H1 (cell line): ENCODE measurements at regions not wholly inside any gene's neighbourhood (a gene's known extent, or its start where the extent isn't known, plus 50 kb on each side); places are given as distances from the start of the nearest gene placed in this dataset.

Experiments used
- CTCF ChIA-PET: fragments of 300-600 bp; sonication (Branson Sonifier 250); formaldehyde crosslinking; loops from one replicate; lab custom pipeline; 2021; ENCODE audit not compliant: partially characterized antibody; lab: Charles Lee
- POLR2A ChIA-PET: fragments of 300-600 bp; sonication (Branson Sonifier 250); formaldehyde crosslinking; loops from one replicate; lab custom pipeline; 2021; ENCODE audit warnings: inconsistent platforms; ENCODE audit not compliant: partially characterized antibody; lab: Charles Lee
- DNase-seq, 2 experiments: peaks; one replicate each; pipeline versions ENCODE4 v3.0.0 to v3.0.0-alpha.2; 2010 to 2022; ENCODE audit warnings: low spot score in 2 of 2, low read depth in 1 of 2, mixed read lengths in 1 of 2
- FAIRE-seq: peaks from 2 replicates; lab custom pipeline; 2011; peaks lifted over from hg19 to GRCh38; lab: Jason Lieb, UNC
- H2AFZ ChIP-seq: 2 replicates; pipeline ENCODE4 v1.8.1; 2012; ENCODE audit warnings: low read length, inconsistent platforms
- H2AK5ac ChIP-seq: 2 replicates; pipeline ENCODE4 v1.6.1; 2013; ENCODE audit warnings: low read depth, low read length
- H2BK120ac ChIP-seq: replicated peaks from 2 replicates; pipeline ENCODE3; 2013; ENCODE audit warnings: low read depth, low read length, inconsistent platforms
- H2BK12ac ChIP-seq: 2 replicates; pipeline ENCODE4 v1.6.1; 2013; ENCODE audit warnings: low read depth, low read length
- H2BK15ac ChIP-seq: 2 replicates; pipeline ENCODE4 v1.6.1; 2013; ENCODE audit warnings: low read length
- H2BK20ac ChIP-seq: 2 replicates; pipeline ENCODE4 v1.6.1; 2013; ENCODE audit warnings: low read length
- H2BK5ac ChIP-seq: 2 replicates; pipeline ENCODE4 v1.6.1; 2013; ENCODE audit warnings: low read depth, low read length
- H3K14ac ChIP-seq: 2 replicates; pipeline ENCODE4 v1.6.1; 2013; ENCODE audit warnings: inconsistent platforms; ENCODE audit not compliant: insufficient read length
- H3K18ac ChIP-seq: 2 replicates; pipeline ENCODE4 v1.6.1; 2013; ENCODE audit warnings: low read length; ENCODE audit errors: extremely low read depth
- H3K23ac ChIP-seq: 2 replicates; pipeline ENCODE4 v1.6.1; 2013; ENCODE audit warnings: inconsistent platforms; ENCODE audit not compliant: insufficient read length
- H3K23me2 ChIP-seq: 2 replicates; pipeline ENCODE4 v1.6.1; 2013; ENCODE audit warnings: low read depth, low read length
- H3K27ac ChIP-seq: 2 replicates; pipeline ENCODE4 v1.6.1; 2011; ENCODE audit warnings: low read depth, low read length, inconsistent platforms
- H3K27me3 ChIP-seq, 4 experiments: replicated peaks in 1 of 4; 1 replicate in 1 of 4; 2 replicates in 3 of 4; pipeline versions ENCODE4 v1.6.1 to v1.8.1; 2011 to 2013; ENCODE audit warnings: low read length in 3 of 4, mild to moderate bottlenecking in 3 of 4, inconsistent platforms in 2 of 4, mixed read lengths in 2 of 4, moderate library complexity in 1 of 4; ENCODE audit not compliant: control insufficient read depth in 3 of 4, insufficient read depth in 3 of 4; ENCODE audit errors: extremely low read depth in 1 of 4
- H3K36me3 ChIP-seq, 4 experiments: 2 replicates each; pipeline versions ENCODE4 v1.6.1 to v1.8.1; 2011 to 2013; ENCODE audit warnings: mild to moderate bottlenecking in 4 of 4, low read length in 3 of 4, moderate library complexity in 2 of 4, control low read depth in 1 of 4, inconsistent platforms in 1 of 4; ENCODE audit not compliant: insufficient read depth in 4 of 4, control insufficient read depth in 2 of 4
- H3K4ac ChIP-seq: replicated peaks from 2 replicates; pipeline ENCODE3; 2013; ENCODE audit warnings: low read length, low read depth, mixed read lengths, inconsistent platforms; ENCODE audit not compliant: insufficient read length
- H3K4me1 ChIP-seq, 4 experiments: replicated peaks in 1 of 4; 1 replicate in 1 of 4; 2 replicates in 3 of 4; pipeline versions ENCODE4 v1.6.1 to v1.8.1; 2011 to 2013; ENCODE audit warnings: low read length in 3 of 4, inconsistent platforms in 2 of 4, mixed read lengths in 1 of 4; ENCODE audit not compliant: insufficient read depth in 4 of 4, control insufficient read depth in 3 of 4
- H3K4me2 ChIP-seq, 2 experiments: 2 replicates each; pipeline versions ENCODE4 v1.6.1 to v1.8.1; 2011 to 2013; ENCODE audit warnings: low read depth in 2 of 2, low read length in 2 of 2, control low read depth in 1 of 2, inconsistent platforms in 1 of 2, mild to moderate bottlenecking in 1 of 2; ENCODE audit not compliant: insufficient read depth in 1 of 2
- H3K4me3 ChIP-seq, 4 experiments: fragments of 200-600, 300-600 bp in 1 of 4; sonication (generic), shearing (Covaris generic), sonication (Bioruptor Twin) in 1 of 4; 2 replicates each; pipeline versions ENCODE4 v1.5.1 to v1.8.1; 2011 to 2016; ENCODE audit warnings: low read length in 4 of 4, low read depth in 3 of 4, control low read depth in 2 of 4, inconsistent platforms in 2 of 4, mild to moderate bottlenecking in 2 of 4, mixed read lengths in 1 of 4, moderate library complexity in 1 of 4; ENCODE audit not compliant: insufficient read depth in 2 of 4; ENCODE audit errors: extremely low read depth in 1 of 4
- H3K56ac ChIP-seq: replicated peaks from 2 replicates; pipeline ENCODE3; 2013; ENCODE audit warnings: low read depth, mild to moderate bottlenecking, mixed read lengths, low read length, inconsistent platforms; ENCODE audit not compliant: insufficient read length
- H3K79me1 ChIP-seq: 2 replicates; pipeline ENCODE4 v1.6.1; 2013; ENCODE audit warnings: low read depth, low read length, control low read depth
- H3K79me2 ChIP-seq, 2 experiments: 2 replicates each; pipeline versions ENCODE4 v1.6.1 to v1.8.1; 2012 to 2013; ENCODE audit warnings: low read length in 2 of 2, mild to moderate bottlenecking in 2 of 2, inconsistent platforms in 1 of 2; ENCODE audit not compliant: insufficient read depth in 2 of 2, control insufficient read depth in 1 of 2
- H3K9ac ChIP-seq, 4 experiments: replicated peaks in 1 of 4; 1 replicate in 1 of 4; 2 replicates in 3 of 4; pipeline versions ENCODE4 v1.6.1 to v1.8.1; 2011 to 2013; ENCODE audit warnings: low read depth in 3 of 4, low read length in 3 of 4, control low read depth in 2 of 4, mild to moderate bottlenecking in 2 of 4, moderate library complexity in 2 of 4, inconsistent platforms in 1 of 4; ENCODE audit errors: extremely low read depth in 1 of 4
- H3K9me3 ChIP-seq, 2 experiments: 2 replicates each; pipeline versions ENCODE4 v1.6.1 to v1.8.1; 2012 to 2013; ENCODE audit warnings: mild to moderate bottlenecking in 2 of 2, moderate library complexity in 2 of 2, control low read depth in 1 of 2, inconsistent platforms in 1 of 2, low read depth in 1 of 2, low read length in 1 of 2, mixed read lengths in 1 of 2; ENCODE audit not compliant: insufficient read depth in 2 of 2
- H4K20me1 ChIP-seq, 2 experiments: replicated peaks in 1 of 2; 2 replicates each; pipeline versions ENCODE3 to v1.8.1; 2011 to 2013; ENCODE audit warnings: inconsistent platforms in 2 of 2, low read length in 2 of 2, mild to moderate bottlenecking in 1 of 2; ENCODE audit not compliant: insufficient read depth in 2 of 2, control insufficient read depth in 1 of 2
- H4K5ac ChIP-seq: 2 replicates; pipeline ENCODE4 v1.6.1; 2013; ENCODE audit warnings: low read length, low read depth, mixed read lengths, inconsistent platforms; ENCODE audit not compliant: insufficient read length
- H4K8ac ChIP-seq: 2 replicates; pipeline ENCODE4 v1.8.0; 2013; ENCODE audit warnings: mild to moderate bottlenecking, moderate library complexity, low read length, inconsistent platforms; ENCODE audit not compliant: insufficient read depth; ENCODE audit errors: extremely low read depth
- H4K91ac ChIP-seq: replicated peaks from 2 replicates; pipeline ENCODE3; 2013; ENCODE audit warnings: low read length, mixed read lengths, inconsistent platforms; ENCODE audit not compliant: insufficient read length
- POLR2AphosphoS5 ChIP-seq: IDR thresholded peaks from 2 replicates; pipeline ENCODE4 v1.6.1; 2011; ENCODE audit warnings: low read depth, low read length
- RBBP5 ChIP-seq: IDR thresholded peaks from 2 replicates; pipeline ENCODE4 v1.7.1; 2012; ENCODE audit warnings: low read depth, mild to moderate bottlenecking, inconsistent platforms, low read length, moderate library complexity, borderline replicate concordance
- SIN3A ChIP-seq, 2 experiments: IDR thresholded peaks in 1 of 2; conservative IDR thresholded peaks in 1 of 2; 2 replicates each; pipeline ENCODE4 v1.6.1; 2011 to 2012; ENCODE audit warnings: low read length in 2 of 2, improper control_type of control experiment in 1 of 2, low read depth in 1 of 2, mild to moderate bottlenecking in 1 of 2
- WGBS, 2 experiments: shearing (Covaris generic) in 1 of 2; methylation state at CpG; one replicate each; pipeline versions ENCODE4 v1.1.6 to v1.1.7; 2013 to 2015; ENCODE audit warnings: low lambda C conversion rate in 2 of 2, mixed read lengths in 2 of 2, inconsistent platforms in 1 of 2, low coverage in 1 of 2, missing lambda C conversion rate in 1 of 2; ENCODE audit not compliant: insufficient replicate concordance in 2 of 2, insufficient coverage in 1 of 2, insufficient read length in 1 of 2; ENCODE audit errors: extremely low coverage in 1 of 2, missing lambda C conversion rate in 1 of 2; 5-methylcytosine and 5-hydroxymethylcytosine counted together
- TF ChIP-seq, protein P1 (sequence below): IDR thresholded peaks from 2 replicates; pipeline ENCODE4 v1.6.1; 2012; ENCODE audit warnings: inconsistent platforms

DNA sequence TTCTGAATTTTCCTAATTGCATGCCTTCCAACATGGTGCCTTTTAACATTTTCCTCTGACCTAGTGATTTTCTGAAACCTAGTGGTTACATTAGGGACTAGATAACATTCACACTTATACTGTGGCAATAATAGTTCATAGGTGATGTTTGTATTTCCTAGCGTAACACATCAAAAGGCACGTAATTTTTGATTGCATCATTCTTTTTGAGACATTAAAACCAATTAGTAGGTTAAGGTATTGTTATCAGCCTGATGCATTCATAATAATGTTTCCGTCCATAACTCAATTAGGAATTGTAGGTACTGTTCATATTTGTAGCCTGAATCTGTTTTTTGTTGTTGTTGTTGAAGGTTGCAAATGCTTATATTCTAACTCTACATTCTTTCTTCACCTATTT, 192.4 kb downstream of the ANXA1 start:
- no peak overlapping the region for H3K9ac ChIP-seq
- no peaks in the 10 kb centered on the region for H3K36me3 ChIP-seq
- 88% methylated on average over 3 of the region's 3 CpGs; no CpG with 5 or more reads in 1 of the 2 experiments for WGBS, 2 experiments
- H2BK12ac ChIP-seq = no peak overlapping the region
- H3K23me2 ChIP-seq = no peaks in the 10 kb centered on the region
- no peak overlapping the region for H4K5ac ChIP-seq
- no peak overlapping the region for H3K23ac ChIP-seq
- H3K27me3 ChIP-seq = no peaks in the 10 kb centered on the region
- FAIRE-seq (no peak), DNase-seq (no peak)
- H3K4me1 ChIP-seq = no peaks in the 10 kb centered on the region
- no peak overlapping the region for H2BK120ac ChIP-seq
- no peak overlapping the region for H3K56ac ChIP-seq
- no peak overlapping the region for H3K4ac ChIP-seq
- no peak overlapping the region for H3K4me3 ChIP-seq
- H4K8ac ChIP-seq = no peak overlapping the region
- CTCF ChIA-PET = no interaction called here
- H2AK5ac ChIP-seq = no peak overlapping the region
- H3K79me1 ChIP-seq = no peaks in the 10 kb centered on the region
- H2BK5ac ChIP-seq = no peak overlapping the region
- no peaks in the 10 kb centered on the region for H3K9me3 ChIP-seq
- H3K4me2 ChIP-seq = no peak overlapping the region
- no peak overlapping the region for H2AFZ ChIP-seq
- POLR2A ChIA-PET = no interaction called here
- H3K18ac ChIP-seq = no peak overlapping the region
- H3K79me2 ChIP-seq = no peaks in the 10 kb centered on the region
- H4K20me1 ChIP-seq = no peaks in the 10 kb centered on the region
- H3K27ac ChIP-seq = no peak overlapping the region
- H2BK20ac ChIP-seq = no peak overlapping the region
- H2BK15ac ChIP-seq = no peak overlapping the region
- H3K14ac ChIP-seq = no peak overlapping the region
- H4K91ac ChIP-seq = no peak overlapping the region
- TF ChIP-seq, protein P1, sequence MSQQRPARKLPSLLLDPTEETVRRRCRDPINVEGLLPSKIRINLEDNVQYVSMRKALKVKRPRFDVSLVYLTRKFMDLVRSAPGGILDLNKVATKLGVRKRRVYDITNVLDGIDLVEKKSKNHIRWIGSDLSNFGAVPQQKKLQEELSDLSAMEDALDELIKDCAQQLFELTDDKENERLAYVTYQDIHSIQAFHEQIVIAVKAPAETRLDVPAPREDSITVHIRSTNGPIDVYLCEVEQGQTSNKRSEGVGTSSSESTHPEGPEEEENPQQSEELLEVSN = no peak
- TF ChIP-seq RBBP5 (no peak), SIN3A (conservative IDR thresholded peaks at IDR 0.05 in 1 of 2, IDR thresholded peaks at IDR 0.05 in 1 of 2; ENCODE audit: low read depth in 1 of 2, low read length in 2 of 2) (no peak), POLR2AphosphoS5 (no peak)
